Testis (tissue), 2 donors: ENCODE measurements at regions not wholly inside any gene's neighbourhood (a gene's known extent, or its start where the extent isn't known, plus 50 kb on each side); places are given as distances from the start of the nearest gene placed in this dataset.

ENCODE experiments used
- DNase-seq: peaks from one replicate; pipeline ENCODE4 v3.0.0-alpha.2; 2019
- H3K27ac ChIP-seq, 2 donors: fragments of 200-600 bp; sonication (generic); one replicate each; pipeline ENCODE4 v1.5.1; 2019
- H3K27me3 ChIP-seq: fragments of 200-600 bp; sonication (generic); one replicate; pipeline ENCODE4 v1.5.1; 2019
- H3K36me3 ChIP-seq: fragments of 200-600 bp; sonication (generic); one replicate; pipeline ENCODE4 v1.5.1; 2017; ENCODE audit warnings: low read depth; ENCODE audit errors: missing control alignments
- H3K4me1 ChIP-seq: fragments of 200-600 bp; sonication (generic); one replicate; pipeline ENCODE4 v1.5.1; 2019
- H3K4me3 ChIP-seq, 2 donors: fragments of 200-600 bp; sonication (generic); one replicate each; pipeline ENCODE4 v1.5.1; 2017 to 2019
- H3K9me3 ChIP-seq: fragments of 200-600 bp; sonication (generic); one replicate; pipeline ENCODE4 v1.5.1; 2017
- CTCF ChIP-seq, 3 experiments: fragments of 450-650 bp in 2 of 3; fragments of 200-600 bp in 1 of 3; sonication (generic) in 1 of 3; IDR thresholded peaks; one replicate each; pipeline ENCODE4 v1.5.1; 2016 to 2019; ENCODE audit warnings: antibody characterized with exemption in 3 of 3, mild to moderate bottlenecking in 2 of 3, moderate library complexity in 1 of 3
- POLR2A ChIP-seq: fragments of 450-650 bp; IDR thresholded peaks from one replicate; pipeline ENCODE4 v1.6.1; 2017; ENCODE audit warnings: antibody characterized with exemption, mild to moderate bottlenecking, moderate library complexity
- WGBS, 2 donors: methylation state at CpG; one replicate each; pipeline ENCODE4 v1.1.5; 2018; 5-methylcytosine and 5-hydroxymethylcytosine counted together
- intact Hi-C: fragments of 100-400 bp; cut with DNase I; formaldehyde crosslinking; loops from one replicate; pipeline ENCODE4 v1.15.1; 2023; ENCODE audit warnings: low total_unique reads

- no peak for DNase-seq
- Histone ChIP-seq H3K27me3 (no peaks in the 10 kb centered on the region), H3K36me3 (no peaks in the 10 kb centered on the region), H3K9me3 (no peaks in the 10 kb centered on the region), H3K27ac (no peak overlapping the region), H3K4me3 (no peak overlapping the region), H3K4me1 (no peaks in the 10 kb centered on the region)
- intact Hi-C loops = no loop called here
- TF ChIP-seq POLR2A = no peak
- TF ChIP-seq CTCF (IDR thresholded peaks at IDR 0.05) = no peak
- 68 to 70% methylated on average over 3 of the region's 3 CpGs for WGBS, 2 donors
Observed at GRCh38 chr4:27289704-27290103, 429.1 kb downstream of the STIM2 start.

- Histone ChIP-seq H3K9me3 (no peaks in the 10 kb centered on the region), H3K4me3 (no peak overlapping the region), H3K4me1 (no peaks in the 10 kb centered on the region), H3K27me3 (no peaks in the 10 kb centered on the region), H3K27ac (no peak overlapping the region), H3K36me3 (no peaks in the 10 kb centered on the region)
- DNase-seq = no peak
- intact Hi-C loops = no loop called here
- TF ChIP-seq POLR2A = no peak
- TF ChIP-seq CTCF (IDR thresholded peaks at IDR 0.05) = no peak
- 71 to 85% methylated on average over 4 of the region's 4 CpGs for WGBS, 2 donors
Observed at GRCh38 chr4:27293831-27294230, 433.2 kb downstream of the STIM2 start.

GRCh38 chr4:27304751-27305150, 444.1 kb downstream of the STIM2 start:
- DNase-seq = no peak
- intact Hi-C loops = no loop called here
- no peak overlapping the region for H3K27ac ChIP-seq
- no peaks in the 10 kb centered on the region for H3K4me1 ChIP-seq
- H3K27me3 ChIP-seq = no peaks in the 10 kb centered on the region
- no peaks in the 10 kb centered on the region for H3K9me3 ChIP-seq
- H3K4me3 ChIP-seq = no peak overlapping the region
- TF ChIP-seq CTCF (IDR thresholded peaks at IDR 0.05) = no peak
- TF ChIP-seq POLR2A = no peak
- 73 to 76% methylated on average over 1 of the region's 1 CpG for WGBS, 2 donors
- no peaks in the 10 kb centered on the region for H3K36me3 ChIP-seq

- intact Hi-C loops = no loop called here
- no peaks in the 10 kb centered on the region for H3K36me3 ChIP-seq
- no peaks in the 10 kb centered on the region for H3K9me3 ChIP-seq
- H3K4me3 ChIP-seq = no peak overlapping the region
- TF ChIP-seq POLR2A = no peak
- no peak for TF ChIP-seq CTCF (IDR thresholded peaks at IDR 0.05)
- WGBS, 2 donors = 0% methylated on average over 1 of the region's 1 CpG
- H3K27me3 ChIP-seq = no peaks in the 10 kb centered on the region
- DNase-seq = no peak
- H3K4me1 ChIP-seq = no peaks in the 10 kb centered on the region
- no peak overlapping the region for H3K27ac ChIP-seq
Observed at GRCh38 chr4:27305246-27305645, 444.6 kb downstream of the STIM2 start.

- Histone ChIP-seq H3K4me3 (no peak overlapping the region), H3K27ac (no peak overlapping the region), H3K36me3 (no peaks in the 10 kb centered on the region), H3K27me3 (no peaks in the 10 kb centered on the region), H3K4me1 (no peaks in the 10 kb centered on the region), H3K9me3 (no peaks in the 10 kb centered on the region)
- intact Hi-C loops = no loop called here
- WGBS, 2 donors = 85% methylated on average over 6 of the region's 6 CpGs
- DNase-seq = no peak
- TF ChIP-seq CTCF (IDR thresholded peaks at IDR 0.05) (no peak), POLR2A (no peak)
Observed at GRCh38 chr4:27308379-27308778, 447.7 kb downstream of the STIM2 start.
